ENCODE measurements at regions not wholly inside any gene's neighbourhood (a gene's known extent, or its start where the extent isn't known, plus 50 kb on each side); places are given as distances from the start of the nearest gene placed in this dataset.

GRCh38 chr5:30592833-30593232 is 600.7 kb upstream of the CDH6 start:
- DNase-seq (ENCODE audit: low spot score): no peak
- TF ChIP-seq CTCF (IDR thresholded peaks at IDR 0.05; ENCODE audit: borderline replicate concordance, control extremely low read depth, extremely low read depth, insufficient read depth, missing control alignments): no peak
- in situ Hi-C loops (cut with MboI; ENCODE audit: low sequenced_read_pairs, unreplicated experiment): no loop called here

GRCh38 chr5:30581198-30581935 is 612.1 kb upstream of the CDH6 start:
- in situ Hi-C loops (cut with MboI; ENCODE audit: low sequenced_read_pairs, unreplicated experiment): no loop called here
- DNase-seq (ENCODE audit: low spot score): no peak
- TF ChIP-seq CTCF (IDR thresholded peaks at IDR 0.05; ENCODE audit: borderline replicate concordance, control extremely low read depth, extremely low read depth, insufficient read depth, missing control alignments): no peak

DNA sequence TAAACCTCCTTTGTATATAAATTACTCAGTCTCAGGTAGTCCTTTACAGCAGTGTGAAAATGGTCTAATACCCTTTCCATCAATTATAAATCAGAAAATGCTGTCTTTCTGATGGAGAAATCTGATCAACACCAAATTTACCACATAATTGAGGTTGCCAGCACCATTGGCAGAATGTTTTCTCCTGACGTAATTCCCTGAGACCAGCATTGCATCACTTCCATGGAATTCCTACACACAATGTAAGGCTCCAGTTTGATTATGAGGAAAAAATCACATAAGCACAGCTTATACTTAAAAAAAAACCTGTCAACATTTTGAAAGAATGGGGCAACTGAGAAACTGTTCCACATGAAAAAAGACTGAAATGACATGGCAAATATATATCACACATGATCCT is 618.7 kb upstream of the CDH6 start:
- TF ChIP-seq CTCF (IDR thresholded peaks at IDR 0.05; ENCODE audit: borderline replicate concordance, control extremely low read depth, extremely low read depth, insufficient read depth, missing control alignments): no peak
- in situ Hi-C loops (cut with MboI; ENCODE audit: low sequenced_read_pairs, unreplicated experiment): no loop called here
- no peak for DNase-seq (ENCODE audit: low spot score)

DNA sequence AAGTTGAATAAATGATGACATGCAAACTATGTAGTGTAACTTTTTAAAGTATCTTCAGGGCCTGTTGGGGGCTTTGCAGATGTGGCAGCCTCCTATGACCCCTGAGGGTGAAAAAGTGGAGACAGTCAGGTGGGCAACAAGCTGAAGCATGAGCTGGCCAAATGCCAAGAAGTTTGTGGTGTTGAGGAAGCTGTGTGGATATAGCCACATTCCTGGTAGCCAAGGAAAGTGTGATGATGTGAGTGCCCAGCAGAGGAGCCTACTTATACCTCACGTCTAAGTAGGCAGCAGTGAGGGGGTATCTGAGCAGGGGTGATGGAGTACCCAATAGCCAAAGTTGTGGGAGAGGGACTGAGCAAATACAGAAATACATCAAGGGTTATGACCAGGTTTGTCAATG is 621.2 kb upstream of the CDH6 start:
- no peak for DNase-seq (ENCODE audit: low spot score)
- TF ChIP-seq CTCF (IDR thresholded peaks at IDR 0.05; ENCODE audit: borderline replicate concordance, control extremely low read depth, extremely low read depth, insufficient read depth, missing control alignments): no peak
- in situ Hi-C loops (cut with MboI; ENCODE audit: low sequenced_read_pairs, unreplicated experiment): no loop called here

DNA sequence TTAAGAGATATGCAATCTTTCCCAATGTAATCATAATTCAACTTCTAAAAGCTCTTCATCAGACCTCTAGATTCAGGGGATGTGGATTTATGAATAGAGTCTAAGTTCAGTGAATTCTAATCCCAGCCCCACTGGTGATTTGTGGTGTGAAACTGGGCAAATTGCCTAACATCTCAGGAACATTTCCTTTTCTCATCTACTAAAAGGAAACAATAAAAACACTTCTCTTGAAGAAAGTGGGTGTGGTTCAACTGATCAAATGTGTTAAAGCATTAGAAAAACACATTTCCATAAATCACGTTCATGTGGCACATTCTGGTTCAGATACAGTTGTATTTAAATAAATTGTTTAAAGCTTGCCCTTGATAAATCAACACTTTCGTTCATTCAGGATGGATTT is 631.7 kb upstream of the CDH6 start:
- in situ Hi-C loops (cut with MboI; ENCODE audit: low sequenced_read_pairs, unreplicated experiment): no loop called here
- no peak for TF ChIP-seq CTCF (IDR thresholded peaks at IDR 0.05; ENCODE audit: borderline replicate concordance, control extremely low read depth, extremely low read depth, insufficient read depth, missing control alignments)
- DNase-seq (ENCODE audit: low spot score): no peak

DNA sequence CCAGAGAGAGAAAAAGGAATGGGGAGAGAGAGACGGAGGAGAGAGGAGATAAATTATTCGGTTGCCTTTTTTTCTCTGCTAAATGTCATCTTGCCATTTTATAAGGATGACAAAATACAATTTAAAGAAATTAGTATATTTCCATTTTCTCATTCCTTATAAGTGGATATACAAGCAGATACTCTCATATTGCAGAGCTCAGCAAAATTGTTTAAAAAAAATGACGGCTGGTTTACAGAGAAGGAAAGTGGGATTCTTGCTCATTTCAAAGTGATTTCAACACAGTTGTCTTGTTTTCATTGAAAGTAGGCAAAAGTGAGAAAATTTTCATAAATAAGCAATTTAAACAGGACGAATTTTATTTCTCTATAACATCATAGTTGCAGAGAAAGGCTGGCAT is 641.9 kb upstream of the CDH6 start:
- no peak for TF ChIP-seq CTCF (IDR thresholded peaks at IDR 0.05; ENCODE audit: borderline replicate concordance, control extremely low read depth, extremely low read depth, insufficient read depth, missing control alignments)
- no peak for DNase-seq (ENCODE audit: low spot score)
- in situ Hi-C loops (cut with MboI; ENCODE audit: low sequenced_read_pairs, unreplicated experiment): no loop called here

Measured in GM13976 (cell line).